CD8-positive, alpha-beta memory T cell (primary cell): ENCODE measurements at regions not wholly inside any gene's neighbourhood (a gene's known extent, or its start where the extent isn't known, plus 50 kb on each side); places are given as distances from the start of the nearest gene placed in this dataset.

Experiments
- CTCF ChIA-PET: fragments of 350-600 bp; sonication (Branson Sonifier 250); formaldehyde crosslinking; loops from one replicate; lab custom pipeline; 2021; ENCODE audit warnings: antibody characterized with exemption; lab: Charles Lee
- POLR2A ChIA-PET: fragments of 350-600 bp; sonication (Branson Sonifier 250); formaldehyde crosslinking; loops from one replicate; lab custom pipeline; 2021; ENCODE audit warnings: antibody characterized with exemption; lab: Charles Lee
- DNase-seq, 5 donors: peaks; one replicate each; pipeline versions ENCODE4 v3.0.0 to v3.0.0-alpha.2; 2020 to 2022; ENCODE audit warnings: mixed read lengths in 1 of 5
- H3K27ac ChIP-seq: one replicate; pipeline ENCODE4 v1.7.0; 2013; ENCODE audit warnings: low read depth, mild to moderate bottlenecking, low read length, moderate library complexity
- H3K27me3 ChIP-seq: 2 replicates; pipeline ENCODE4 v1.7.0; 2013; ENCODE audit warnings: low read length, mild to moderate bottlenecking; ENCODE audit not compliant: insufficient read depth, poor library complexity, severe bottlenecking
- H3K36me3 ChIP-seq: 2 replicates; pipeline ENCODE4 v1.7.0; 2013; ENCODE audit warnings: mild to moderate bottlenecking, low read length, moderate library complexity; ENCODE audit not compliant: insufficient read depth
- H3K4me1 ChIP-seq: 2 replicates; pipeline ENCODE4 v1.7.0; 2013; ENCODE audit warnings: mild to moderate bottlenecking, low read length, moderate library complexity; ENCODE audit not compliant: insufficient read depth
- H3K4me3 ChIP-seq: 2 replicates; pipeline ENCODE4 v1.7.0; 2013; ENCODE audit warnings: mild to moderate bottlenecking, low read length
- H3K9me3 ChIP-seq: 2 replicates; pipeline ENCODE4 v1.7.0; 2013; ENCODE audit warnings: mild to moderate bottlenecking, low read length
- H3K27ac Mint-ChIP-seq, 8 donors: one replicate each; pipeline ENCODE4 v1.8.0; 2020 to 2021; ENCODE audit warnings: mixed read lengths in 8 of 8, mild to moderate bottlenecking in 6 of 8, inconsistent platforms in 3 of 8, moderate library complexity in 3 of 8
- H3K27me3 Mint-ChIP-seq, 2 donors: one replicate each; pipeline ENCODE4 v1.8.0; 2020 to 2021; ENCODE audit warnings: mixed read lengths in 2 of 2, mild to moderate bottlenecking in 1 of 2, moderate library complexity in 1 of 2
- H3K36me3 Mint-ChIP-seq, 3 donors: one replicate each; pipeline ENCODE4 v1.8.0; 2020 to 2021; ENCODE audit warnings: mixed read lengths in 3 of 3, inconsistent platforms in 1 of 3, mild to moderate bottlenecking in 1 of 3
- H3K4me1 Mint-ChIP-seq, 3 donors: one replicate each; pipeline ENCODE4 v1.8.0; 2020 to 2021; ENCODE audit warnings: mixed read lengths in 3 of 3, inconsistent platforms in 1 of 3, mild to moderate bottlenecking in 1 of 3
- H3K4me3 Mint-ChIP-seq, 7 donors: one replicate each; pipeline ENCODE4 v1.8.0; 2020 to 2021; ENCODE audit warnings: mixed read lengths in 7 of 7, mild to moderate bottlenecking in 6 of 7, moderate library complexity in 4 of 7, inconsistent platforms in 2 of 7
- H3K9me3 Mint-ChIP-seq, 5 donors: one replicate each; pipeline ENCODE4 v1.8.0; 2020 to 2022; ENCODE audit warnings: mixed read lengths in 5 of 5, mild to moderate bottlenecking in 3 of 5, moderate library complexity in 2 of 5, inconsistent platforms in 1 of 5

- Histone ChIP-seq H3K36me3 (no peaks in the 10 kb centered on the region), H3K4me3 (no peak overlapping the region), H3K4me1 (no peaks in the 10 kb centered on the region), H3K27me3 (no peaks in the 10 kb centered on the region), H3K27ac (no peak overlapping the region), H3K9me3 (no peaks in the 10 kb centered on the region)
- H3K27me3 Mint-ChIP-seq: peaks cover 2 to 3% of the 10 kb centered on the region in 2 donors
- POLR2A ChIA-PET: no interaction called here
- CTCF ChIA-PET: no interaction called here
- H3K4me3 Mint-ChIP-seq: no peak overlapping the region
- H3K27ac Mint-ChIP-seq: no peak overlapping the region
- H3K36me3 Mint-ChIP-seq: no peaks in the 10 kb centered on the region
- H3K4me1 Mint-ChIP-seq: no peaks in the 10 kb centered on the region
- H3K9me3 Mint-ChIP-seq: peaks cover 0 to 2% (median 0%) of the 10 kb centered on the region in 5 donors
- DNase-seq: no peak
These were observed 394.8 kb downstream of the RPS29 start for GRCh38 chr14:49191380-49191779.

DNA sequence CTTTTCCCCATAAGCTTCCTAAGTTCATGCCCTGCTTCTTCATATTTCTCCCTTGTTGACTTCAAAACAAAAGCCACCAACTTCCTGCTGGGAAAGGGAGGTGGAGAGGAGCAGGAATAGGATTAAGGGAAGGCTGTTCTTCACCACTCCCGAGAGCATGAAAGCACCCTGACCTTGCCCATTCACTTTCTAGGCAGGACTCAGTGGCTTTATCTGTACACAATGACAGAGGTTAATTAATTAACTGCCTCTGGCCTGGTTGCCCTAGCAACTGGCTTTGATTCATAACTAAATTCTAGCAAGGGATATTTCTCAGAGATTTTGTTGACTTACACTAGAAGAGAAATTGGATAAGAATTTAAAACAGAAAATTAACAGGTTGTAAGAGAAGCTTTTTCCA lies 396.8 kb downstream of the RPS29 start:
- H3K9me3 Mint-ChIP-seq: peaks cover 0 to 2% (median 0%) of the 10 kb centered on the region in 5 donors
- Histone ChIP-seq H3K4me3 (no peak overlapping the region), H3K9me3 (no peaks in the 10 kb centered on the region), H3K27ac (no peak overlapping the region), H3K27me3 (no peaks in the 10 kb centered on the region), H3K4me1 (no peaks in the 10 kb centered on the region), H3K36me3 (no peaks in the 10 kb centered on the region)
- DNase-seq: no peak
- H3K4me3 Mint-ChIP-seq: no peak overlapping the region
- no peaks in the 10 kb centered on the region for H3K36me3 Mint-ChIP-seq
- no peaks in the 10 kb centered on the region for H3K4me1 Mint-ChIP-seq
- ChIA-PET CTCF (no interaction called here), POLR2A (no interaction called here)
- H3K27me3 Mint-ChIP-seq: peaks cover 2 to 3% of the 10 kb centered on the region in 2 donors
- no peak overlapping the region for H3K27ac Mint-ChIP-seq

DNA sequence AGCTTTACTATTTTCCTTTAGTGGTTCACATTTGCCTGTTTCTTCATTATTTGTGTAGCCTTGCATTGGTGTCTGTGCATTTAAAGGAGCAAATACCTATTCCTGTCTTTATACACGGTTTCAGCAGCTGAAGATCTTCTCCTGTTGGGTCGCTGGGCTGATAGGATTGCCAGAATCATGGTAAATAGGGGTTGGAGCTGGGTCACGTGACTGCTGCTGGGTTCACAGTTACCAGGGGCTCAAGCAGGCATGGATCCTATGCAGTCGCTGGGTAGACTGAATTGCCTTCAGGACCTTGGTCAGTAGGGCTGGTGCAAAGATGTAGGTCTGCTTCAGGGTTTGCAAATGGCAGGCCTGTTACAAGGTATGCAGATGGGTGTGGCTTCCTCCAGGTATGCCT lies 398.4 kb downstream of the RPS29 start:
- H3K4me1 Mint-ChIP-seq: no peaks in the 10 kb centered on the region
- no peaks in the 10 kb centered on the region for H3K9me3 ChIP-seq
- H3K4me1 ChIP-seq: no peaks in the 10 kb centered on the region
- no peaks in the 10 kb centered on the region for H3K27me3 ChIP-seq
- no peaks in the 10 kb centered on the region for H3K36me3 Mint-ChIP-seq
- ChIA-PET CTCF (interaction anchor here (1.4 kb wide), 1 partner anchor 10 kb away, joined by 3 read pairs; no protein-coding TSS in a partner anchor), POLR2A (no interaction called here)
- H3K27ac ChIP-seq: no peak overlapping the region
- no peak overlapping the region for H3K27ac Mint-ChIP-seq
- H3K9me3 Mint-ChIP-seq: peaks cover 0 to 2% (median 2%) of the 10 kb centered on the region in 5 donors
- H3K27me3 Mint-ChIP-seq: peaks cover 2 to 3% of the 10 kb centered on the region in 2 donors
- H3K4me3 ChIP-seq: no peak overlapping the region
- H3K4me3 Mint-ChIP-seq: no peak overlapping the region
- no peaks in the 10 kb centered on the region for H3K36me3 ChIP-seq
- no peak for DNase-seq

DNA sequence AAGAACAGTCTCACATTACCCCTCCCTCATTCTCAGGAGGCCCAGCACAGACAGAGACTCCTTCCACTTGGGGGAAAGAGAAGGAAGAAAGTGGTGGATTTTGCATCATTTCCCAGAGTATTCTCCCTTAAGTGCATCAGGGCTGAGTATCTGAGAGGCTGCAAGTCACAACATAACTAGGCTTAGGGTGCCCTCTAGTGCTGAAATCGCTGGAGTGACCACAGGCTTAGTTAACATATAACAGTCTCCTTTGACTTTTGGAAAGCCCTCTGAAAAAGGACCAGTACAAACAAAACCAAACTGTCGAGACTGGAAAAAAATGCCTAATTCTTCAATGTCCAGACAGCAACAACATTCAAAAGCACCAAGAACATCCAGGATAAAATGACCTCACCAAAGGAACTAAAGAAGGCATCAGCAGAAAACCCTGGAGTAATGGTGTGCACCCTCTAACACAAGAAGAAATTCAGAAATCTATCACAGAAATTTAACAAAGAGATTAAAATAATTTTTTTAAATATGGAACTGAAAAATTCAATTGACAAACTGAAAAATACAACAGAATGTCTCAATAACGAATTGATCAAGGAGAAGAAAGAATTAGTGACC lies 412.3 kb downstream of the RPS29 start:
- Histone ChIP-seq H3K27ac (no peak overlapping the region), H3K27me3 (no peaks in the 10 kb centered on the region), H3K4me3 (no peak overlapping the region), H3K4me1 (no peaks in the 10 kb centered on the region), H3K36me3 (no peaks in the 10 kb centered on the region), H3K9me3 (no peaks in the 10 kb centered on the region)
- peaks cover 7 to 14% (median 9%) of the 10 kb centered on the region in 5 donors for H3K9me3 Mint-ChIP-seq
- H3K36me3 Mint-ChIP-seq: no peaks in the 10 kb centered on the region
- H3K27me3 Mint-ChIP-seq: no peaks in the 10 kb centered on the region
- H3K4me1 Mint-ChIP-seq: no peaks in the 10 kb centered on the region
- H3K27ac Mint-ChIP-seq: no peak overlapping the region
- ChIA-PET CTCF (no interaction called here), POLR2A (no interaction called here)
- no peak overlapping the region for H3K4me3 Mint-ChIP-seq
- no peak for DNase-seq

GRCh38 chr14:49164074-49164473 lies 422.1 kb downstream of the RPS29 start:
- Mint-ChIP-seq H3K4me3 (no peak overlapping the region), H3K27ac (no peak overlapping the region), H3K27me3 (no peaks in the 10 kb centered on the region), H3K4me1 (no peaks in the 10 kb centered on the region), H3K36me3 (no peaks in the 10 kb centered on the region), H3K9me3 (peaks cover 0 to 4% (median 0%) of the 10 kb centered on the region in 5 donors)
- ChIA-PET CTCF (no interaction called here), POLR2A (no interaction called here)
- Histone ChIP-seq H3K9me3 (no peaks in the 10 kb centered on the region), H3K27me3 (no peaks in the 10 kb centered on the region), H3K36me3 (no peaks in the 10 kb centered on the region), H3K4me1 (no peaks in the 10 kb centered on the region), H3K27ac (no peak overlapping the region), H3K4me3 (no peak overlapping the region)
- no peak for DNase-seq

DNA sequence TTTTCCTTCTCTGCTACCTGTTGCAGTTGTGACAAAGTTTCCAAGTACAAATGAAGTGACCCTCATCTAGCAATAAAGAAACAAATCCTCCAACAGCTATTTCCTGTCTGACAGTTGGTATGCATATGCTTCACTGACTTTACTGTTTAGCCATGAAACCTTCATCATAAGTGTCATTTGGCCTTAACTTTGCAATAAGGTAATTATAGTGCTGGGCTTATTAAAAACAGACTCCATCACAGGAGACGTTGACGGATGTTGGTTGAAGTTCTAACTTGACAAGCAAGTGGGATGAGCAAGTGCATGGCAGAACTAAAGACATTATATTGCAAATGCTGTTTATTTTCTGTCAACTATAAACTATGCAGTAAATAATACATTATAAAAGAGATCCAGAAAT lies 425.2 kb downstream of the RPS29 start:
- H3K27ac ChIP-seq: no peak overlapping the region
- Mint-ChIP-seq H3K4me3 (no peak overlapping the region), H3K27ac (no peak overlapping the region), H3K4me1 (no peaks in the 10 kb centered on the region), H3K36me3 (no peaks in the 10 kb centered on the region), H3K9me3 (peaks cover 0 to under 1% (median 0%) of the 10 kb centered on the region in 5 donors), H3K27me3 (no peaks in the 10 kb centered on the region)
- H3K9me3 ChIP-seq: no peaks in the 10 kb centered on the region
- POLR2A ChIA-PET: no interaction called here
- H3K27me3 ChIP-seq: no peaks in the 10 kb centered on the region
- no peak for DNase-seq
- no peaks in the 10 kb centered on the region for H3K36me3 ChIP-seq
- CTCF ChIA-PET: no interaction called here
- H3K4me1 ChIP-seq: no peaks in the 10 kb centered on the region
- H3K4me3 ChIP-seq: no peak overlapping the region

- Histone ChIP-seq H3K4me1 (no peaks in the 10 kb centered on the region), H3K9me3 (no peaks in the 10 kb centered on the region), H3K27me3 (no peaks in the 10 kb centered on the region), H3K27ac (no peak overlapping the region), H3K36me3 (no peaks in the 10 kb centered on the region), H3K4me3 (no peak overlapping the region)
- no peak for DNase-seq
- ChIA-PET POLR2A (no interaction called here), CTCF (no interaction called here)
- H3K4me3 Mint-ChIP-seq: no peak overlapping the region
- no peaks in the 10 kb centered on the region for H3K36me3 Mint-ChIP-seq
- H3K27me3 Mint-ChIP-seq: no peaks in the 10 kb centered on the region
- no peaks in the 10 kb centered on the region for H3K4me1 Mint-ChIP-seq
- H3K9me3 Mint-ChIP-seq: peaks cover 0 to 2% (median 0%) of the 10 kb centered on the region in 5 donors
- H3K27ac Mint-ChIP-seq: no peak overlapping the region
These were observed 427.1 kb downstream of the RPS29 start for GRCh38 chr14:49159081-49159480.

GRCh38 chr14:49139593-49139992 lies 446.6 kb downstream of the RPS29 start:
- POLR2A ChIA-PET: no interaction called here
- no peak overlapping the region for H3K27ac Mint-ChIP-seq

More at GRCh38 chr14:49139593-49139992, 446.6 kb downstream of the RPS29 start:
- H3K36me3 Mint-ChIP-seq: no peaks in the 10 kb centered on the region
- H3K27me3 ChIP-seq: no peaks in the 10 kb centered on the region
- H3K36me3 ChIP-seq: no peaks in the 10 kb centered on the region
- H3K4me1 Mint-ChIP-seq: no peaks in the 10 kb centered on the region
- CTCF ChIA-PET: no interaction called here
- no peaks in the 10 kb centered on the region for H3K4me1 ChIP-seq
- no peaks in the 10 kb centered on the region for H3K9me3 ChIP-seq
- H3K27me3 Mint-ChIP-seq: no peaks in the 10 kb centered on the region
- H3K27ac ChIP-seq: no peak overlapping the region
- no peak for DNase-seq
- no peak overlapping the region for H3K4me3 ChIP-seq
- no peak overlapping the region for H3K4me3 Mint-ChIP-seq
- peaks cover 0 to 15% (median 3%) of the 10 kb centered on the region in 5 donors for H3K9me3 Mint-ChIP-seq
